Upper lobe of left lung (tissue), 4 donors: ENCODE measurements at regions not wholly inside any gene's neighbourhood (a gene's known extent, or its start where the extent isn't known, plus 50 kb on each side); places are given as distances from the start of the nearest gene placed in this dataset.

ENCODE experiments used
- EP300 ChIP-seq, 4 donors: sonication (generic); formaldehyde crosslinking; IDR thresholded peaks; one replicate each; pipeline ENCODE4 v1.5.1; 2017; ENCODE audit warnings: antibody characterized with exemption in 4 of 4, control low read depth in 2 of 4
- POLR2A ChIP-seq, 4 donors: fragments of 450-650 bp; IDR thresholded peaks; one replicate each; pipeline ENCODE4 v1.5.1; 2016 to 2017; ENCODE audit warnings: antibody characterized with exemption in 4 of 4, mild to moderate bottlenecking in 2 of 4
- POLR2AphosphoS5 ChIP-seq, 2 donors: sonication (generic); formaldehyde crosslinking; IDR thresholded peaks; one replicate each; pipeline ENCODE4 v1.5.1; 2017; ENCODE audit warnings: antibody characterized with exemption in 2 of 2
- TF ChIP-seq, protein P1 (sequence below), 6 experiments: fragments of 450-650 bp in 4 of 6; fragments of 200-600 bp in 2 of 6; sonication (generic) in 2 of 6; IDR thresholded peaks; one replicate each; pipeline ENCODE4 v1.5.1; 2016 to 2019; ENCODE audit warnings: antibody characterized with exemption in 6 of 6

DNA sequence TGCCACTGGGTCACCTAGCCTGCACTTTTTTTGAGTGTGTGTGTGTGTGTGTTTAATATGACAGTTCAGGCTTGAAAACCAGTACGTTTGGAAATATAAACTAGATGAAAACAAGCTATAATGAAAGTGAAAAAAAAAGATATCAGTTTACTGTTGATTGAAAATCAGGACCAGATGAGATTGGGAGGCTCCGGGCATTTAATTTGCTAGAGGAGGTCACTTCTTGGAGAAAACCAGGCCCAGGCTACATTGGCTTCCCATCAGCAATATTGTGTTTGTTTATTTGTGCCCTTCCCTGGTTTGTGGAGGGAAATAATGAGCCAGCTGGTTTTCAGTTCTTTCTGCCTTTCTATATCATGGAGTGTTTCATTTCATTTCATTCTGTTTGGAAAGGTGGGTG, 246.6 kb upstream of the JAG1 start:
- TF ChIP-seq, protein P1, sequence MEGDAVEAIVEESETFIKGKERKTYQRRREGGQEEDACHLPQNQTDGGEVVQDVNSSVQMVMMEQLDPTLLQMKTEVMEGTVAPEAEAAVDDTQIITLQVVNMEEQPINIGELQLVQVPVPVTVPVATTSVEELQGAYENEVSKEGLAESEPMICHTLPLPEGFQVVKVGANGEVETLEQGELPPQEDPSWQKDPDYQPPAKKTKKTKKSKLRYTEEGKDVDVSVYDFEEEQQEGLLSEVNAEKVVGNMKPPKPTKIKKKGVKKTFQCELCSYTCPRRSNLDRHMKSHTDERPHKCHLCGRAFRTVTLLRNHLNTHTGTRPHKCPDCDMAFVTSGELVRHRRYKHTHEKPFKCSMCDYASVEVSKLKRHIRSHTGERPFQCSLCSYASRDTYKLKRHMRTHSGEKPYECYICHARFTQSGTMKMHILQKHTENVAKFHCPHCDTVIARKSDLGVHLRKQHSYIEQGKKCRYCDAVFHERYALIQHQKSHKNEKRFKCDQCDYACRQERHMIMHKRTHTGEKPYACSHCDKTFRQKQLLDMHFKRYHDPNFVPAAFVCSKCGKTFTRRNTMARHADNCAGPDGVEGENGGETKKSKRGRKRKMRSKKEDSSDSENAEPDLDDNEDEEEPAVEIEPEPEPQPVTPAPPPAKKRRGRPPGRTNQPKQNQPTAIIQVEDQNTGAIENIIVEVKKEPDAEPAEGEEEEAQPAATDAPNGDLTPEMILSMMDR (IDR thresholded peaks at IDR 0.05) = no peak
- TF ChIP-seq EP300 (IDR thresholded peaks at IDR 0.05) = no peak
- no peak for TF ChIP-seq POLR2AphosphoS5 (IDR thresholded peaks at IDR 0.05)
- no peak for TF ChIP-seq POLR2A (IDR thresholded peaks at IDR 0.05)
